Neuronal stem cell (in vitro differentiated cells): ENCODE measurements at regions not wholly inside any gene's neighbourhood (a gene's known extent, or its start where the extent isn't known, plus 50 kb on each side); places are given as distances from the start of the nearest gene placed in this dataset.
A peak's percentile ranks its signal among the peaks of the same experiment; 100 is the strongest.

Experiments used
- DNase-seq: peaks from one replicate; pipeline ENCODE4 v3.0.0-alpha.2; 2013; ENCODE audit warnings: low spot score
- H2AFZ ChIP-seq: one replicate; pipeline ENCODE4 v1.6.1; 2013; ENCODE audit warnings: mild to moderate bottlenecking, low read length, inconsistent platforms
- H2AK5ac ChIP-seq: 2 replicates; pipeline ENCODE4 v1.6.1; 2013; ENCODE audit warnings: low read depth, mild to moderate bottlenecking, inconsistent platforms, low read length, moderate library complexity, mixed read lengths
- H2BK120ac ChIP-seq: 2 replicates; pipeline ENCODE4 v1.6.1; 2013; ENCODE audit warnings: low read depth, mild to moderate bottlenecking, inconsistent platforms, low read length, moderate library complexity, mixed read lengths
- H2BK12ac ChIP-seq: one replicate; pipeline ENCODE4 v1.6.1; 2013; ENCODE audit warnings: low read length, inconsistent platforms
- H2BK15ac ChIP-seq: 2 replicates; pipeline ENCODE4 v1.6.1; 2013; ENCODE audit warnings: mild to moderate bottlenecking, low read length, inconsistent platforms, mixed read lengths
- H2BK5ac ChIP-seq: one replicate; pipeline ENCODE4 v1.6.1; 2013; ENCODE audit warnings: inconsistent platforms, mild to moderate bottlenecking, low read length, moderate library complexity
- H3K14ac ChIP-seq: one replicate; pipeline ENCODE4 v1.6.1; 2013; ENCODE audit warnings: low read length, inconsistent platforms
- H3K18ac ChIP-seq: 2 replicates; pipeline ENCODE4 v1.6.1; 2013; ENCODE audit warnings: low read length, inconsistent platforms
- H3K23ac ChIP-seq: 2 replicates; pipeline ENCODE4 v1.6.1; 2013; ENCODE audit warnings: low read depth, mild to moderate bottlenecking, mixed read lengths, low read length, inconsistent platforms; ENCODE audit not compliant: poor library complexity
- H3K27ac ChIP-seq: replicated peaks from 3 replicates; pipeline ENCODE4 v1.5.1; 2013; ENCODE audit warnings: low read length, inconsistent platforms
- H3K27me3 ChIP-seq, 3 experiments: 2 replicates each; pipeline ENCODE4 v1.6.1; 2013; ENCODE audit warnings: low read length in 3 of 3, mild to moderate bottlenecking in 2 of 3, inconsistent platforms in 1 of 3, low read depth in 1 of 3, mixed read lengths in 1 of 3, moderate library complexity in 1 of 3; ENCODE audit not compliant: control insufficient read depth in 3 of 3, insufficient read depth in 3 of 3
- H3K36me3 ChIP-seq, 2 donors: replicated peaks in 1 of 2; 2 replicates each; pipeline ENCODE4 v1.6.1; 2013; ENCODE audit warnings: low read length in 2 of 2; ENCODE audit not compliant: control insufficient read depth in 2 of 2, insufficient read depth in 2 of 2
- H3K4ac ChIP-seq: 2 replicates; pipeline ENCODE4 v1.6.1; 2013; ENCODE audit warnings: inconsistent platforms, mild to moderate bottlenecking, low read length, moderate library complexity
- H3K4me1 ChIP-seq, 2 donors: 1 replicate in 1 of 2; 2 replicates in 1 of 2; pipeline ENCODE4 v1.6.1; 2013; ENCODE audit warnings: low read length in 2 of 2, low read depth in 1 of 2; ENCODE audit not compliant: control insufficient read depth in 2 of 2, insufficient read depth in 1 of 2
- H3K4me2 ChIP-seq: one replicate; pipeline ENCODE4 v1.6.1; 2013; ENCODE audit warnings: mild to moderate bottlenecking, low read length, inconsistent platforms; ENCODE audit not compliant: insufficient read depth, poor library complexity, severe bottlenecking
- H3K4me3 ChIP-seq, 2 donors: 2 replicates each; pipeline ENCODE4 v1.5.1; 2013; ENCODE audit warnings: low read length in 2 of 2, mild to moderate bottlenecking in 2 of 2, inconsistent platforms in 1 of 2, moderate library complexity in 1 of 2
- H3K79me1 ChIP-seq: one replicate; pipeline ENCODE4 v1.6.1; 2013; ENCODE audit warnings: low read depth, mild to moderate bottlenecking, inconsistent platforms, low read length, moderate library complexity
- H3K9ac ChIP-seq: one replicate; pipeline ENCODE4 v1.6.1; 2013; ENCODE audit warnings: mild to moderate bottlenecking, low read depth, low read length, inconsistent platforms; ENCODE audit not compliant: poor library complexity
- H3K9me3 ChIP-seq, 2 donors: replicated peaks in 1 of 2; 2 replicates each; pipeline versions ENCODE3 to v1.6.1; 2013; ENCODE audit warnings: low read length in 2 of 2, mild to moderate bottlenecking in 2 of 2, inconsistent platforms in 1 of 2, low read depth in 1 of 2, mixed read lengths in 1 of 2, moderate library complexity in 1 of 2; ENCODE audit not compliant: control insufficient read depth in 2 of 2, insufficient read depth in 1 of 2
- H4K8ac ChIP-seq: one replicate; pipeline ENCODE4 v1.6.1; 2013; ENCODE audit warnings: low read depth, mild to moderate bottlenecking, inconsistent platforms, low read length, moderate library complexity
- H4K91ac ChIP-seq: one replicate; pipeline ENCODE4 v1.6.1; 2013; ENCODE audit warnings: low read length, low read depth, mild to moderate bottlenecking, inconsistent platforms; ENCODE audit not compliant: poor library complexity
- WGBS, 2 donors: extraction: QIAGEN DNeasy Blood & Tissue Kit; methylation state at CpG; one replicate each; pipeline ENCODE4 v1.1.7; 2013; ENCODE audit warnings: missing lambda C conversion rate in 2 of 2, mixed read lengths in 1 of 2; ENCODE audit not compliant: insufficient read length in 2 of 2, insufficient replicate concordance in 1 of 2; ENCODE audit errors: extremely low coverage in 2 of 2; 5-methylcytosine and 5-hydroxymethylcytosine counted together

GRCh38 chr16:8436931-8437330 lies 153.4 kb downstream of the TMEM114 start:
- Histone ChIP-seq H2AK5ac (no peak overlapping the region), H3K18ac (no peak overlapping the region), H3K4me2 (no peak overlapping the region), H3K4me3 (no peak overlapping the region), H2BK15ac (no peak overlapping the region), H3K4me1 (no peaks in the 10 kb centered on the region), H2BK120ac (no peak overlapping the region), H3K4ac (no peak overlapping the region), H2BK5ac (no peak overlapping the region), H3K27ac (no peak overlapping the region), H4K8ac (no peak overlapping the region), H2AFZ (no peak overlapping the region), H3K79me1 (no peaks in the 10 kb centered on the region), H4K91ac (no peak overlapping the region), H3K9me3 (no peaks in the 10 kb centered on the region), H2BK12ac (no peak overlapping the region), H3K9ac (no peak overlapping the region), H3K14ac (no peak overlapping the region), H3K36me3 (no peaks in the 10 kb centered on the region), H3K27me3 (no peaks in the 10 kb centered on the region), H3K23ac (no peak overlapping the region)
- no peak for DNase-seq
- WGBS, 2 donors: no CpG with 5 or more reads among the region's 5 CpGs

GRCh38 chr16:8431783-8432182 lies 158.5 kb downstream of the TMEM114 start:
- no peak overlapping the region for H2BK15ac ChIP-seq
- no CpG with 5 or more reads among the region's 1 CpG for WGBS, 2 donors

GRCh38 chr16:8430401-8430800 lies 159.9 kb downstream of the TMEM114 start:
- H2AFZ ChIP-seq: peak overlapping the region; percentile 23
- no CpG with 5 or more reads among the region's 3 CpGs for WGBS, 2 donors
- no peaks in the 10 kb centered on the region for H3K36me3 ChIP-seq
- H3K79me1 ChIP-seq: no peaks in the 10 kb centered on the region
- no peak overlapping the region for H2BK5ac ChIP-seq
- no peak overlapping the region for H3K18ac ChIP-seq
- H3K27me3 ChIP-seq: no peaks in the 10 kb centered on the region
- H4K8ac ChIP-seq: no peak overlapping the region
- no peak overlapping the region for H3K27ac ChIP-seq
- H3K9me3 ChIP-seq: peaks cover 0 to 3% of the 10 kb centered on the region in 2 donors
- no peak overlapping the region for H3K4me2 ChIP-seq
- H3K23ac ChIP-seq: no peak overlapping the region
- no peak overlapping the region for H2BK15ac ChIP-seq
- H3K4me3 ChIP-seq: no peak overlapping the region
- H3K4ac ChIP-seq: no peak overlapping the region
- H2AK5ac ChIP-seq: no peak overlapping the region
- no peak for DNase-seq
- peaks cover 0 to 2% of the 10 kb centered on the region in 2 donors for H3K4me1 ChIP-seq
- H2BK120ac ChIP-seq: no peak overlapping the region
- no peak overlapping the region for H4K91ac ChIP-seq
- no peak overlapping the region for H3K14ac ChIP-seq
- no peak overlapping the region for H2BK12ac ChIP-seq
- H3K9ac ChIP-seq: no peak overlapping the region

More at GRCh38 chr16:8431783-8432182, 158.5 kb downstream of the TMEM114 start:
- Histone ChIP-seq H2BK120ac (no peak overlapping the region), H3K79me1 (no peaks in the 10 kb centered on the region), H3K14ac (no peak overlapping the region), H2BK12ac (no peak overlapping the region), H3K27me3 (no peaks in the 10 kb centered on the region), H3K18ac (no peak overlapping the region), H2AFZ (no peak overlapping the region), H3K36me3 (no peaks in the 10 kb centered on the region), H3K4me2 (no peak overlapping the region), H3K9ac (no peak overlapping the region), H3K23ac (no peak overlapping the region), H3K9me3 (no peaks in the 10 kb centered on the region), H3K27ac (no peak overlapping the region), H4K8ac (no peak overlapping the region), H2AK5ac (no peak overlapping the region), H3K4me3 (no peak overlapping the region), H2BK5ac (no peak overlapping the region), H4K91ac (no peak overlapping the region), H3K4ac (no peak overlapping the region), H3K4me1 (peaks cover 0 to 2% of the 10 kb centered on the region in 2 donors)
- no peak for DNase-seq

GRCh38 chr16:8426569-8426968 lies 163.7 kb downstream of the TMEM114 start:
- peaks cover 0 to 2% of the 10 kb centered on the region in 2 donors for H3K4me1 ChIP-seq
- no CpG with 5 or more reads among the region's 4 CpGs for WGBS, 2 donors

More at GRCh38 chr16:8426569-8426968, 163.7 kb downstream of the TMEM114 start:
- Histone ChIP-seq H3K79me1 (no peaks in the 10 kb centered on the region), H3K9ac (no peak overlapping the region), H2BK5ac (no peak overlapping the region), H2BK15ac (no peak overlapping the region), H3K23ac (no peak overlapping the region), H3K36me3 (no peaks in the 10 kb centered on the region), H3K4me2 (no peak overlapping the region), H2AFZ (no peak overlapping the region), H3K14ac (no peak overlapping the region), H4K91ac (no peak overlapping the region), H3K4me3 (no peak overlapping the region), H2AK5ac (no peak overlapping the region), H2BK120ac (no peak overlapping the region), H2BK12ac (no peak overlapping the region), H3K9me3 (peaks cover 0 to 3% of the 10 kb centered on the region in 2 donors), H3K27ac (no peak overlapping the region), H4K8ac (no peak overlapping the region), H3K4ac (no peak overlapping the region), H3K27me3 (no peaks in the 10 kb centered on the region), H3K18ac (no peak overlapping the region)
- DNase-seq: no peak
